GM18867 (cell line): ENCODE measurements at regions not wholly inside any gene's neighbourhood (a gene's known extent, or its start where the extent isn't known, plus 50 kb on each side); places are given as distances from the start of the nearest gene placed in this dataset.

ENCODE experiments used
- ATAC-seq: cut with Tn5 transposase; IDR thresholded peaks from one replicate; pipeline ENCODE4 v1.9.1; 2021; ENCODE audit warnings: mild to moderate bottlenecking, moderate library complexity; ENCODE audit not compliant: unreplicated experiment

- ATAC-seq, result no peak
Observed at GRCh38 chr16:55949518-55949917, 74.3 kb upstream of the CES5A start.

GRCh38 chr16:55948230-55948629 is 73.1 kb upstream of the CES5A start:
- ATAC-seq, result no peak

GRCh38 chr16:55947366-55947765 is 72.2 kb upstream of the CES5A start:
- no peak for ATAC-seq

- ATAC-seq, result no peak
Observed at GRCh38 chr16:55944377-55944802, 69.2 kb upstream of the CES5A start.

GRCh38 chr16:55943267-55943666 is 68.1 kb upstream of the CES5A start:
- ATAC-seq, result no peak

GRCh38 chr16:55942821-55943220 is 67.6 kb upstream of the CES5A start:
- ATAC-seq, result no peak

GRCh38 chr16:55941552-55941951 is 66.4 kb upstream of the CES5A start:
- no peak for ATAC-seq

- no peak for ATAC-seq
Observed at GRCh38 chr16:55938126-55938525, 63.0 kb upstream of the CES5A start.

GRCh38 chr16:55933038-55933437 is 57.9 kb upstream of the CES5A start:
- ATAC-seq, result no peak

GRCh38 chr16:55930036-55930435 is 54.9 kb upstream of the CES5A start:
- no peak for ATAC-seq

GRCh38 chr16:55929181-55929580 is 54.0 kb upstream of the CES5A start:
- no peak for ATAC-seq

GRCh38 chr16:55925242-55925641 is 50.1 kb upstream of the CES5A start:
- ATAC-seq, result no peak
